ENCODE measurements at regions not wholly inside any gene's neighbourhood (a gene's known extent, or its start where the extent isn't known, plus 50 kb on each side); places are given as distances from the start of the nearest gene placed in this dataset.

GRCh38 chr6:101120747-101121146, 239.6 kb upstream of the ASCC3 start:
- no peak overlapping the region for H3K9ac ChIP-seq (ENCODE audit: extremely low read depth, insufficient read length, low read length)
- H3K27me3 Mint-ChIP-seq (ENCODE audit: low read depth): no peaks in the 10 kb centered on the region
- H2BK20ac ChIP-seq (ENCODE audit: low read depth, low read length, poor library complexity, severe bottlenecking): no peak overlapping the region
- no peaks in the 10 kb centered on the region for H4K20me1 ChIP-seq (ENCODE audit: control insufficient read depth, insufficient read depth, insufficient read length)
- no peak for DNase-seq
- no peak overlapping the region for H3K23ac ChIP-seq (ENCODE audit: insufficient read length, low read depth, low read length)
- H3K9me3 ChIP-seq (ENCODE audit: control insufficient read depth, low read depth, low read length): no peaks in the 10 kb centered on the region
- H3K14ac ChIP-seq (ENCODE audit: insufficient read depth, low read length): no peak overlapping the region
- H3K27ac Mint-ChIP-seq: no peak overlapping the region
- no peaks in the 10 kb centered on the region for H3K27me3 ChIP-seq (ENCODE audit: insufficient read depth, low read length)
- no peak overlapping the region for H4K91ac ChIP-seq (ENCODE audit: insufficient read length, low read depth, low read length)
- no peak overlapping the region for H3T11ph ChIP-seq (ENCODE audit: low read length)
- H3K79me1 ChIP-seq (ENCODE audit: insufficient read depth, low read depth, low read length, poor library complexity, severe bottlenecking): no peaks in the 10 kb centered on the region
- no peak overlapping the region for H3K56ac ChIP-seq (ENCODE audit: insufficient read length, low read depth, low read length)
- no peak overlapping the region for H2BK12ac ChIP-seq (ENCODE audit: insufficient read length, low read depth, low read length)
- H3K23me2 ChIP-seq (ENCODE audit: insufficient read length, low read depth, low read length, poor library complexity, severe bottlenecking): no peaks in the 10 kb centered on the region
- TF ChIP-seq CTCF (conservative IDR thresholded peaks at IDR 0.05): no peak
- H4K5ac ChIP-seq (ENCODE audit: insufficient read length, low read depth, low read length): no peak overlapping the region
- H4K8ac ChIP-seq (replicated peaks; ENCODE audit: insufficient read length, low read depth, low read length): no peak overlapping the region
- no peak overlapping the region for H2AFZ ChIP-seq (ENCODE audit: low read length)
- no peak overlapping the region for H2BK15ac ChIP-seq (ENCODE audit: low read depth, low read length)
- no peaks in the 10 kb centered on the region for H3K4me1 ChIP-seq (ENCODE audit: insufficient read depth, low read length)
- no peak overlapping the region for H2BK120ac ChIP-seq (ENCODE audit: low read depth, low read length, poor library complexity, severe bottlenecking)
- H3K9me3 Mint-ChIP-seq: no peaks in the 10 kb centered on the region
- no peaks in the 10 kb centered on the region for H3K36me3 Mint-ChIP-seq (ENCODE audit: insufficient read depth in 1 of 3, low read depth in 3 of 3)
- H3K4me2 ChIP-seq (ENCODE audit: insufficient read depth, insufficient read length, low read length): no peak overlapping the region
- no CpG with 5 or more reads among the region's 4 CpGs for WGBS (ENCODE audit: extremely low coverage, insufficient read length, low lambda C conversion rate)
- no peak overlapping the region for H3K4ac ChIP-seq (ENCODE audit: low read depth, low read length)
- no peak overlapping the region for H2AK5ac ChIP-seq (ENCODE audit: insufficient read length, low read length)
- no peaks in the 10 kb centered on the region for H3K79me2 ChIP-seq (ENCODE audit: insufficient read depth, low read length)
- H3K4me3 Mint-ChIP-seq: no peak overlapping the region
- no peak overlapping the region for H3K18ac ChIP-seq (ENCODE audit: insufficient read length, low read depth, low read length)
- H3K27ac ChIP-seq (ENCODE audit: insufficient read length, low read depth, low read length): no peak overlapping the region
- H2BK5ac ChIP-seq (ENCODE audit: insufficient read length, low read length): no peak overlapping the region
- peaks cover 11 to 19% of the 10 kb centered on the region in 2 experiments for H3K4me1 Mint-ChIP-seq

All from H9 (cell line).